Thymus (tissue), 11 donors: ENCODE measurements at regions not wholly inside any gene's neighbourhood (a gene's known extent, or its start where the extent isn't known, plus 50 kb on each side); places are given as distances from the start of the nearest gene placed in this dataset.

ENCODE experiments used
- DNase-seq, 9 donors: peaks; one replicate each; pipeline ENCODE4 v3.0.0-alpha.2; 2013; ENCODE audit warnings: low spot score in 9 of 9, low read depth in 6 of 9, missing footprints in 1 of 9
- H3K27ac ChIP-seq, 2 donors: one replicate each; pipeline ENCODE4 v1.5.1; 2013; ENCODE audit warnings: control low read depth in 1 of 2, low read depth in 1 of 2, low read length in 1 of 2, mild to moderate bottlenecking in 1 of 2, moderate library complexity in 1 of 2
- H3K27me3 ChIP-seq, 2 donors: one replicate each; pipeline ENCODE4 v1.5.1; 2013; ENCODE audit warnings: low read length in 1 of 2; ENCODE audit not compliant: control insufficient read depth in 2 of 2, insufficient read depth in 1 of 2
- H3K36me3 ChIP-seq, 2 donors: one replicate each; pipeline ENCODE4 v1.5.1; 2013; ENCODE audit warnings: low read length in 1 of 2, mild to moderate bottlenecking in 1 of 2, moderate library complexity in 1 of 2; ENCODE audit not compliant: control insufficient read depth in 2 of 2, insufficient read depth in 2 of 2
- H3K4me1 ChIP-seq, 2 donors: one replicate each; pipeline ENCODE4 v1.5.1; 2013; ENCODE audit warnings: low read length in 2 of 2; ENCODE audit not compliant: control insufficient read depth in 2 of 2, insufficient read depth in 2 of 2
- H3K4me3 ChIP-seq, 2 donors: one replicate each; pipeline ENCODE4 v1.5.1; 2013; ENCODE audit warnings: low read length in 2 of 2, control low read depth in 1 of 2, mild to moderate bottlenecking in 1 of 2
- H3K9me3 ChIP-seq, 2 donors: one replicate each; pipeline ENCODE4 v1.5.1; 2013; ENCODE audit warnings: low read length in 1 of 2, mild to moderate bottlenecking in 1 of 2; ENCODE audit not compliant: control insufficient read depth in 2 of 2, insufficient read depth in 1 of 2
- WGBS: extraction: QIAGEN DNeasy Blood & Tissue Kit; methylation state at CpG from one replicate; pipeline ENCODE4 v1.1.7; 2013; 5-methylcytosine and 5-hydroxymethylcytosine counted together
- donor health status: healthy.

GRCh38 chr5:58239731-58240130 is 220.2 kb downstream of the PLK2 start:
- WGBS = 98% methylated on average over 3 of the region's 3 CpGs
- Histone ChIP-seq H3K27ac (no peak overlapping the region), H3K9me3 (no peaks in the 10 kb centered on the region), H3K36me3 (no peaks in the 10 kb centered on the region), H3K4me3 (no peak overlapping the region), H3K4me1 (no peaks in the 10 kb centered on the region), H3K27me3 (no peaks in the 10 kb centered on the region)
- no peak for DNase-seq

DNA sequence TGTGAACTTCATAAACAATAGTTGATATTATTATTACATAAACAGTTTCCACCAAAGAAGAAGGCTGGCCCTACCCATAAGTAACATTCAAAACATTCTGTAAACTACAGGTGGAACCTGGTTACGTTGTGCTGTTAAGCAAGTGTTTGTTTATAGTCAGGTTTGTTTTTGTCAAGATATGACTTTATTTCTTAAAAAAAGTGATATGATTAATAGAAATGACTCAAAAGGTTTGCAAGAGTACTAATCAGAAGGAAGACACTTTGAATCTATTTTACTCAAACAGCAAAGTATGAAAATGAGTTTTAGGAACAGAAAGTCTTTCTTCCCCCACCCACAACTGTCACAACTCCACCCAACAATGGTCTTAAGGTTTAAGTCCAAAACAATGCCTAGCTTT is 220.8 kb downstream of the PLK2 start:
- WGBS = 91% methylated on average over 1 of the region's 1 CpG
- no peak overlapping the region for H3K4me3 ChIP-seq
- H3K27ac ChIP-seq = no peak overlapping the region
- H3K27me3 ChIP-seq = no peaks in the 10 kb centered on the region
- H3K36me3 ChIP-seq = no peaks in the 10 kb centered on the region
- DNase-seq = no peak
- H3K4me1 ChIP-seq = no peaks in the 10 kb centered on the region
- H3K9me3 ChIP-seq = no peaks in the 10 kb centered on the region

DNA sequence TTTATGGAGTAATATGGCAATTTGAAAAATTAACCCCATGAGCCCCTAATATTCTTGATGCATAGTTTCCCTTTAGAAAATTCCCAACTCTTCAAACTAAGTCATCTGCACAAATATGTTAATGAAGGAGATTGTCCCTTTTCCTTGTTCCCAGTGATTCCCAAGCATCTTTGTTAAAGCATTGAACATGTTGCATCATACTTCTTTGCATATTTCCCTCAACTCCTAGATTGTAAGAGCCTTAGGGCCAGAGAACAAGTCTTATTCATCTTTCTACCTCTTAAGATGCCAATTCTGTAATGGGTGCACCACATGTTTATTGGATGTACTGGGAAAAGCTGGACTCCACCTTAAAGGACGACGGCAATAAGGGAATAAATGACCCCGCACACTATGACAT is 223.4 kb downstream of the PLK2 start:
- H3K27ac ChIP-seq = no peak overlapping the region
- WGBS = 98% methylated on average over 3 of the region's 3 CpGs
- no peaks in the 10 kb centered on the region for H3K36me3 ChIP-seq
- no peaks in the 10 kb centered on the region for H3K9me3 ChIP-seq
- no peak for DNase-seq
- H3K27me3 ChIP-seq = no peaks in the 10 kb centered on the region
- no peak overlapping the region for H3K4me3 ChIP-seq
- no peaks in the 10 kb centered on the region for H3K4me1 ChIP-seq

DNA sequence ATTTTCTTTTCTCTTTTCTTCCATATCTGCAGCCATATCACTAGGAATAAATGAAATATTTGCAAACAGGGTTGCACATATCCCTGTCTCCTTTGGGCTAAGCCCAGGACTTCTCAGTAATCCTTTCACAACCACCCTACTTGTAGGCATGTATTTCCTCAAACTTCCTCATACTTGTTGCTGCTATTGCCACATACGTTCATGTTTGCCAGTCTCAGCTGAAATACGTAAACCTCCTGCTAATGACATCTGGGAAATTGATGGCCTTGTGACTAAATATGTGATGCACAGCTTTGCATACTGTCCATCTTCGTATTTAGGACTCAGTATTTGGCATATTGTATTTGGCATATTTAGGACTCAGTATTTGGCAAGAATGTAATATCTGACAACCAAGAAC is 224.6 kb downstream of the PLK2 start:
- Histone ChIP-seq H3K27ac (no peak overlapping the region), H3K4me1 (no peaks in the 10 kb centered on the region), H3K36me3 (no peaks in the 10 kb centered on the region), H3K4me3 (no peak overlapping the region), H3K27me3 (no peaks in the 10 kb centered on the region), H3K9me3 (no peaks in the 10 kb centered on the region)
- DNase-seq = no peak
- 51% methylated on average over 3 of the region's 3 CpGs for WGBS

DNA sequence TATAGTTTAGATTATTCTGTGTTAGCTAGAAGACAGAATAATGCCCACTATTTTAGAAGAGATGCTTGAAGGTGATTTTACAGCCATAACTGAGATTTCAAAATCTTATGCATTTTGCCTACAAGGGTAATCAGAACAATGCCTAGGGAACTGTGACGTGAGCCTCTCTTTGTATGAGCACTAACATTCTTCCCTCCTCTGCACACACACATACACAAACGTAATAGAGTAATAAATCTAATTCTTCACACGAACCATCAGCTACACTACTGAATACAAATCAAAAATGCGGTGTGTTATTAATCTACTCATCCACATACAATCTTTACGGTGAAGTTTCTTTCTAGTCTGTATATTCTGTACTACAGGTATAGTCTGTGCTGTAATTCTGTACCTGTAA is 227.8 kb downstream of the PLK2 start:
- whole genome bisulfite sequencing = 96% methylated on average over 5 of the region's 5 CpGs
- Histone ChIP-seq H3K4me1 (no peaks in the 10 kb centered on the region), H3K4me3 (no peak overlapping the region), H3K36me3 (no peaks in the 10 kb centered on the region), H3K27me3 (no peaks in the 10 kb centered on the region), H3K9me3 (no peaks in the 10 kb centered on the region), H3K27ac (no peak overlapping the region)
- DNase-seq = no peak

DNA sequence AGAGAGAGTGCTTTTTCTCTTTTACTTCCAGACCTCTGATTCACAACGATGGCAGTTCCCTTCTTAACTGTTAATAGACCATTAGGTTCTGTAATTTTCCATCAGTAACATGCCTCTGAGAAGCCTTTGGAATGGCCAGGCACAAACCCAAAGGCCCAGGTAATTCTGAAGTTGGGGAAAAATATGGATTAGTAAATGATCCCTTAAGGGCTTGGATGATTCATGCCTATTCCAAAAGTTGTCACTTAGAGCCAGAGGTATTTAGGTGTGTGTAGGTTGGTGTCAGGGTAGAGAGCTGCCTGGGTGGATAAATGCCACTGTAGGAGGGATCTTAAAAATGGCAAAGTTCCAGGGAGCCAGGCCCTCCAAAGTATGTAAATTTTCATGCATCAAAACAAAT is 228.8 kb downstream of the PLK2 start:
- no peaks in the 10 kb centered on the region for H3K9me3 ChIP-seq
- H3K36me3 ChIP-seq = no peaks in the 10 kb centered on the region
- H3K4me3 ChIP-seq = no peak overlapping the region
- no peak for DNase-seq
- no peaks in the 10 kb centered on the region for H3K27me3 ChIP-seq
- no peaks in the 10 kb centered on the region for H3K4me1 ChIP-seq
- H3K27ac ChIP-seq = no peak overlapping the region
- WGBS = 71% methylated on average over 1 of the region's 1 CpG

GRCh38 chr5:58228896-58229295 is 231.0 kb downstream of the PLK2 start:
- H3K4me3 ChIP-seq = no peak overlapping the region
- no peak for DNase-seq
- no peaks in the 10 kb centered on the region for H3K36me3 ChIP-seq
- 90% methylated on average over 5 of the region's 5 CpGs for WGBS
- H3K9me3 ChIP-seq = no peaks in the 10 kb centered on the region
- no peaks in the 10 kb centered on the region for H3K4me1 ChIP-seq
- no peaks in the 10 kb centered on the region for H3K27me3 ChIP-seq
- H3K27ac ChIP-seq = no peak overlapping the region

DNA sequence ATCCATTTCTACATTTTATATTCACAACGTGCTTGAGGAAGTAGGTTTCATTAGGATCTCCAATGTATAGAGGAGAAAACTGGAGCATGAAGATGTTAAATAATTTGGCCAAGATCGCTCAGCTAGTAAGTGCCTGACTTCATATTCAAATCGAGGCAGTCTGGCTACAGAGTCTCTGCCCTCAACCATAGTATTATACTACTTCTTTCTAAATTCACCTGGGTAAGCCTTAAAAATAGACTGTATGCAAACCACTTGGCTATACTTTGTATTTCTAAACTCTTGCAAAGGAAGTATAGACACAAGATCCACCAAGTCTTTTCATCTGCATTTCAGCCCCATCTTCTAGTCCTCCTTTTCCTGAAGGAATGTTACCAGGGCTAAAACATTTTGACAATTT is 232.0 kb downstream of the PLK2 start:
- WGBS = 95% methylated on average over 3 of the region's 3 CpGs
- Histone ChIP-seq H3K27me3 (no peaks in the 10 kb centered on the region), H3K4me1 (no peaks in the 10 kb centered on the region), H3K27ac (no peak overlapping the region), H3K9me3 (no peaks in the 10 kb centered on the region), H3K4me3 (no peak overlapping the region), H3K36me3 (no peaks in the 10 kb centered on the region)
- DNase-seq = no peak

GRCh38 chr5:58224661-58225060 is 235.2 kb downstream of the PLK2 start:
- 68% methylated on average over 5 of the region's 5 CpGs for WGBS
- Histone ChIP-seq H3K4me1 (no peaks in the 10 kb centered on the region), H3K36me3 (no peaks in the 10 kb centered on the region), H3K27me3 (no peaks in the 10 kb centered on the region), H3K9me3 (no peaks in the 10 kb centered on the region), H3K4me3 (no peak overlapping the region), H3K27ac (no peak overlapping the region)
- DNase-seq = no peak

DNA sequence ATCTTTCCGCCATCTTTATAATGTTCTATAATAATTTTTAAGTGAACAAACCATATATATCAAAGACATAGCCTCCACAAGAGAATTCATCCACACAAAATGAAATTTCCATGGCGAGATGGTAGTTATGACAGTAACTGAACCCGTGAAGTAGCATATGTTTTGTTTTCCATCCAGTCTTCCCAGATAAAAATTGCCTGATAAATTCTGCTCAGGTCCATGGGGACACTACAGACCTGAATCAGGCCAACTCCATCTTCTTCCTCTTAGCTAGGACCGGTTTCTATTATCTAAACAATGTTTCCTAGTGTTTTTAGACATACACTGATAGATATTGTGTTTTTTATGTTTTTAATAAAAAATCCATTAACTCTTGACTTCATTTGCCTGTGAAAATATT is 235.7 kb downstream of the PLK2 start:
- Histone ChIP-seq H3K36me3 (no peaks in the 10 kb centered on the region), H3K27ac (no peak overlapping the region), H3K4me1 (no peaks in the 10 kb centered on the region), H3K4me3 (no peak overlapping the region), H3K27me3 (no peaks in the 10 kb centered on the region), H3K9me3 (no peaks in the 10 kb centered on the region)
- WGBS = 97% methylated on average over 4 of the region's 4 CpGs
- no peak for DNase-seq
